GM12892 (cell line): ENCODE measurements at regions not wholly inside any gene's neighbourhood (a gene's known extent, or its start where the extent isn't known, plus 50 kb on each side); places are given as distances from the start of the nearest gene placed in this dataset.
"Not testable (repeated sequence)": the region's sequence is repeated elsewhere in the genome, so short reads cannot be mapped to it uniquely, and the experiment has no call there.

Source experiments
- DNase-seq: peaks from one replicate; pipeline ENCODE4 v3.0.0; 2011; ENCODE audit not compliant: insufficient read length
- FAIRE-seq: peaks from 2 replicates; lab custom pipeline; 2011; peaks lifted over from hg19 to GRCh38; lab: Jason Lieb, UNC
- POLR2A ChIP-seq: IDR thresholded peaks from 2 replicates; pipeline ENCODE4 v1.6.1; 2011; ENCODE audit warnings: low read depth, low read length, control low read depth
- POLR2AphosphoS5 ChIP-seq: IDR thresholded peaks from 2 replicates; pipeline ENCODE4 v1.6.1; 2011; ENCODE audit warnings: low read depth, low read length, control low read depth
- TAF1 ChIP-seq: IDR thresholded peaks from 2 replicates; pipeline ENCODE4 v1.6.1; 2011; ENCODE audit warnings: low read depth, mild to moderate bottlenecking, control low read depth, low read length, borderline replicate concordance

DNA sequence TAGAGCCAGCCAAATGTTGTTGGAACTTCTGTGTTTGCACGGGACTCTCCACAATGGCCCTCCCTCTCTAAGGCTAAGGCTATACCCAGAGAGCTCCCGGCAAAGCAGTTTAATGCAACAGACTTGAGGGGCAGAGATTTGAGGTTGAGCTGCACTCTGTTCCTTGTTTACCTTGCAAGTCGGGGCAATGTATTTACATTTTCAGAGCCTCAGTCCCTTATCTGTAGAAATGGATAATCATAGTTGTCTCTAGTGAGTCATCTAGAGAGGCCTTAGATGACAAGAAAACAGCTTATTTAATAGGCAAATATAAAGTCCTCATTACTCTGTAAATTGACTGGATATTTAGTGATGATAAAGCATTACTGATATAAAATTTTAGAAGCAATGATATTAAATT is 917.7 kb downstream of the MCTP2 start:
- TF ChIP-seq TAF1 (no peak), POLR2A (no peak), POLR2AphosphoS5 (no peak)
- DNase-seq, result no peak
- FAIRE-seq, result no peak

DNA sequence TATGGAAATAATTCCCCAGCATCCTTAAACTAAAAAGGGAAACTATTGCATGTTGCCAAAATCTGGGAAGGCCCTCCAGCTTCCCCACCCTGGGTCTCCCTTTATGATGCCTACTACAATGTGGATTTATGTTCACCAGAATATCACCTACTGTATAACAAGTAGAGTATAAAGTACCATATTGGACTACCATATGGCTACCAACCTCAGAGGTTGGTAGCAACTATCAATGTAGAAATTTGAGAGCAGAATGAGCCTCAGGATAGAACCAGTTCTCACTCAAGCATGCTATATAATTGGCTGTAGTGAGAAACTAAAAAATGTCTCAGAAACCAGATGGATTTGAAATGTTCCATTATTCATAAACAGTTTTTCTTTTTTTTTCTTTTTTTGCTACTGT is 918.4 kb downstream of the MCTP2 start:
- DNase-seq (no peak), FAIRE-seq (no peak)
- TF ChIP-seq POLR2AphosphoS5, result no peak

DNA sequence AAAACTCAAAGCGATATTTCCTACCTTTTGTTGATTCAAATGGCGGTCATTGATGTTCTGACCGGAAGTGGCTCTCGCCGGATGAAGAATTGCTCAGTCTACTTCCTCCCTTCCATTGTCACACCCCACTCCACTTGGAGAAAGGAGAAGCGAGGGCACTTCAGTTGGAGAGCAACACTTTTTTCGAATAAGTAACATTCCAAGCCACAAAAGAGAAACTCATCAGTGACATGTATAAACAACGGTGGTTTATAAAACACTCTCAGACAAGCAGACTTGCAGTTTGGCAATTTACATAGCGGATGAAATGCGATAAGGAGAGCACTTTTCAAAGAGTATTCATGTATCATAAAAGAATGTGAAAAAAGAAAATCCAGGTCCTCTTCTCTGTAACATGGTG is 919.1 kb downstream of the MCTP2 start:
- no peak for FAIRE-seq

DNA sequence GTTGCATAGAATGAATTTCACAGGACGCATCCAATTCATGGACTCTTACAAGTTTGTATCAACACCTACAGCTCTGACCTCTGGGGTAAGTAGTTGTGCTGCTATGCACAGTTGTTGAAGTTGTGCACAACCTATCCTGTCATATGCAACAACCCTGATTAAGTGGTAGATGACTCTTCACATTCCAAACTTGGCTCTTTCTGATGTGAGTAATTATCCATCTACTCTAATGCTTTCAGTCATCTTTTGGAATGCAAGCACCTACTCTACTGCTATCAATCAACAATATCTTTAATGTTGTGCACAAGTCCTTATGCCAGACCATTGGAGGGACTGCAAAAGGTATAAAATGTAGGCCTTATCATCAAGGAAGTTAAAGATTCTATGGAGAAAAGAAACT is 921.4 kb downstream of the MCTP2 start:
- DNase-seq (no peak), FAIRE-seq (no peak)
- TF ChIP-seq TAF1, result no peak

More for the DNA sequence above, 919.1 kb downstream of the MCTP2 start:
- TF ChIP-seq POLR2A (no peak), POLR2AphosphoS5 (no peak), TAF1 (no peak)
- DNase-seq, result no peak

DNA sequence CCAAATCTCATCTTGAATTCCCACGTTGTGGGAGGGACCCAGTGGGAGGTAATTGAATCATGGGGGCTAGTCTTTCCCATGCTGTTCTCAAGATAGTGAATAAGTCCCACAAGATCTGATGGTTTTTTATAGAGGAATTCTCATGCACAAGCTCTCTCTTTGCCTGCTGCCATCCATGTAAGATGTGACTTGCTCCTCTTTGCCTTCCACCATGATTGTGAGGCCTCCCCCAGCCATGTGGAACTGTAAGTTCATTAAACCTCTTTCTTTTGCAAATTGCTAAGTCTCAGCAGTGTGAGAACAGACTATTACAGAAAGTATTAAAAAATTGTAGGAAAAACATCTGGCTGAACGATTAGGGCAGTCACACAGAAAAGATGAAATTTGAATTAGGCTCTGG is 921.8 kb downstream of the MCTP2 start:
- not testable (repeated sequence) for DNase-seq, FAIRE-seq

DNA sequence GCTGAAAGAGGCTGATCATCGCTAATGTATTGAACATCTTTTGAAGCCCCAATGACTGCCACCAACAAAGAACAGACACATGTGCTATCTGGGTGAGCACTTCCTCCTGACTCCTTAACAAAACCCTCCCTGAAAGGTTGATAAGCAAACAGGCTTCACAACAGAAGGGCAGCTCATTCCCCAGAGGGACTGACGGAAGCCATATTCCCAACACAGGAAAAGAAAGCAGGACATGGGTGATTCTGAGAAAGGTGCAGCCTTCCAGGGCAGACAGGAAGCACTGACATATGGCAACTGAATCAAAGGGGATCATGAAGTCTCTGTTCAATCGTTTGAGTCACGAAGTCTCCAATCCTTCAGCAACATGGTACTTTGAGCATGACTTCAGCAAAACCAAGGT is 929.0 kb downstream of the MCTP2 start:
- FAIRE-seq, result no peak
- TF ChIP-seq POLR2AphosphoS5 (no peak), TAF1 (no peak), POLR2A (no peak)
- no peak for DNase-seq

DNA sequence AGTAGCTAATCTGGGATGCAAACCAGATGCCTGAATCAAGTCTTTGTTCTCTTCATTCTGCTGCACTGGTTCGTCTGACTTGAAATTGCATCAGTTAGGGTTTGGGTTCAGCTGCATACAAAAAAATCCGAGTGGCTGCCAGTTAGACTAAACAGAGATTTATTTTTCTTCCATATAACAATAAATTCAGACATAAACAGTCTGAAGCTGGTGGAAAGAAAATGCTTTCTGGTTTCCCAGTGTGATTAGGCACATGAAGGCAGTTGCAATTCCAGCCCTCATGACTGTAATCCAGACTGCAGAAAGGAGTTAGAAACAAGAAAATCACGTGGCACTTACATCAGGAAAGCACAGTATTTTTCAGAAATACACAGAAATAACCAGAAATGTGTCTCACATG is 930.7 kb downstream of the MCTP2 start:
- FAIRE-seq (no peak), DNase-seq (no peak)
- no peak for TF ChIP-seq POLR2A
- TF ChIP-seq TAF1, result no peak
- TF ChIP-seq POLR2AphosphoS5, result no peak

DNA sequence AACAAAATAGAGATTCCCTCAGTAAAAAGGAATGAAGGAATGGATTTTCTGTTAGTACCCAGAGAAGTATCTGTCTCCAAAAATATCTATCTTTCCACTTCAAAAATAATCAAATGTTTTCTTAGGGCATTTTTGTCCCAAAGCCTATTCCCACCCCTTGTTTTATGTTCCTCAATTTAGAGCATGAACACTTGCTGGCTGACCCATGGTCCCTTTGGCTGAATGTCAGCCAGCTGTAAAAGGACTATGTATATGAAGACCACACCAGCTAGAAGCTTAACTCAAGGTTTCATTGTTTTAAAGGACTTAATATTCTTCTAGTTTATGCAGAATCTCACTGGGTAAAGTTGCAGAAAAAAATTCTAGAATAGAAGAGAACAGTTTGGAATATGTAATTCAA is 931.2 kb downstream of the MCTP2 start:
- FAIRE-seq (no peak), DNase-seq (no peak)
- TF ChIP-seq POLR2AphosphoS5, result no peak
- no peak for TF ChIP-seq POLR2A
- no peak for TF ChIP-seq TAF1

DNA sequence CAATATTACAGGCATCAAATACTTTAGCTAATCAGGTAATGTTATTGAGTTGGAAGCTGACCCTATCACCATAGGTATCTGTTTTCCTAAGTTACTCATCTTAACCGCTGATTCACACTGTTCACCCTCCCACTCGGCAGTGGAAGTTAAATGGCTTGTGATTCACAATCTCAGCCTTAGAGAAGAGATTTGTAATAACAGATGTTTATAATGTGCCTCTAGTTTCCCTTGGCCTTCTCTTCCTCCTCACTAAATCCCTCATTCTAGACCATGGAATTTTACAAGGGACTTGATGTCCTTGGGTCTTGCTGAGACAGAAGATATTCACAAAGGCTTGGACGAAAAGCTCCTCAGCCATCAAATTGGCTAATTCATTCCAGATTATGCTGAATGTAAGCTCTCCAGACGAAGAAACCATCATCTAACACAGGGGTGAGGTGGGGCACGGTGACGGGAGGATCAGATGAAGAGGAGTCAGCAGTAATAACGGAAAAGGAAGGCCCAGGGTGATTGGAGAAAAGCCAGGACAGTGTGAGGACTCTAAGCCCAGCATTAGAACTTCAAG is 931.7 kb downstream of the MCTP2 start:
- no peak for DNase-seq
- no peak for FAIRE-seq
- TF ChIP-seq POLR2A (no peak), POLR2AphosphoS5 (no peak), TAF1 (no peak)

DNA sequence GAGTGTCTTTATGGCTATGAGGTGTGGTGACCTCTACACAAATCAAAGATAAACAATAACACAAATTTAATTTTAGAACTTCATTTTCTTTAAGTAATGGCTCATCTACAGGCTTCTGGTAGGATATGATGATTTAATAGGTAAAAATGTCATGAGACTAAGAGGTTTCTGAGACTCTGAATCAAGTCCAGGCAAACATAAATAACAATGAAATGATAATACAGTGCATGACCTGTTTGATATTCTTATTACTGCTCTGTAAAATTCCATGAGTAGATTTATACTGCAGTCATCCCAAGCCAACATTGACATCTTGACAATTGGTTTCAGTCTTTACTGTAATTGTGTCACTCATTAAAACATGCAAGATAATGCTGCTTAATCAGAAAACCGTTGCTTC is 936.8 kb downstream of the MCTP2 start:
- TF ChIP-seq POLR2AphosphoS5, result no peak
- TF ChIP-seq POLR2A, result no peak
- TF ChIP-seq TAF1, result no peak
- DNase-seq, result no peak
- no peak for FAIRE-seq

DNA sequence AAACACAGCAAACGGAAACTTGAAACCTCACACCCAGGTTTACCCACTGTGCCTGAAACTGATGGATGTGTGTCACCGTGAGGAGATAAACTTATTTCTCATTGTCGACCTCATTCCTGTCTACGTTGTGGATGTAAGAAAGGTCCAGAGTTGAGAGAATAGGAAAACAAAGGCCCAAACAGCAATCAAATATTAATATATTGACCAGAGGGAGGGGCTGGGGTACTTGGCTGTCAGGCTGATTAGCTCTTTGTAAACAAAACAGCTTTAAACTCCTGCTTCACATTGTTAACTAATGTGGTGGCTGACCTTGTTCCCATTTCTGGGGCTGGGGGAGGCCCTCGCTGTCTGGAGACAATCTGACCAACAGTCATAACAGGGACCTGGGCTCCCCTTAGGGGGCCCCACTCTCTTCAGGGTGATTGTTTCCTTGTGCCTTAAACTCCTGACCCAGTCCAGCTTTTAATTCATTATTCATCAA is 937.6 kb downstream of the MCTP2 start:
- no peak for DNase-seq
- TF ChIP-seq TAF1 (no peak), POLR2AphosphoS5 (no peak), POLR2A (no peak)
- no peak for FAIRE-seq

DNA sequence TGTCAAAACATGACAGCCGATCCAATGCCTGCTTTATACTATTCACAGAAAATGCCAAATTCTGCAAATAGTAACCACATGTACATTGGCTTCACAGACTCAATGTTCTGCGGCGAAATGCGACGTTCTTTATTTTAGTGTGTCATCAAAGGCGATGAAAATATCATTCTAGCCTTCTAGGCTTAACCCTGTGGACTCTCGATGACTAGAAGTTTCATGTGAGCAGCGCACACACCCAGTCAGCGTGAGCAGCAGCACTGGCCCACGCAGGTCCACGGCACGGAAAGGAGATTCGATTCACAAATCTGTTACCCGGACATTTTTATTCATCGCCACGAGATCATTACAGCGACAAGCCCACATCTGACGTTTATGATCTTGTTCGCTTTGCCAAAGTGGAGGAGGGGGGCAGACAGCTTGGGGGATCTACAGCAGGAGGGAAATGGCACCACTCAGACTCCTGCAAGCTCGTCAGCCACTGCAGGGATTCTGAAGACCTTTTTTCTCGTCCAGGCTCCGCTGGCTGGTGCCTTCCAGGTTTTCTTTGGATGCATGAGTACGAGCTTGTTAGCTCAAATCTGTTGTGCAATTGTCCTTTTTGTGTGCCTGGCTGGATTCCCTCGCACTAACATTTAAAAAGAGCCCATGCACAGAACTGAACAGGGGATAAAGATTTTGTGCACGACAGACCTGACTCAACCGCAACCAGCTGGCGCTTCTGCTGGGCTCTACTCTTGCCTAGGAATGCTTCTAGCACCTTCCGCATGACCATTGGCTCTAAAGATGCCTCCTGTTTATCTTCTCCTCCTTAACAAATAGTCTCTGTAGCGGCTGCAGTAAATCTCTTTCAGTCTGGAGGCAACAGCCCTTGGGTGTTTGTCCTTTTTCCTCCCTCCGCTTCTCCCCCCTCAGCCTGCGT is 938.4 kb downstream of the MCTP2 start:
- DNase-seq, result no peak
- FAIRE-seq, result no peak
- TF ChIP-seq POLR2A (no peak), TAF1 (no peak), POLR2AphosphoS5 (no peak)
